K562 (cell line): ENCODE measurements at regions not wholly inside any gene's neighbourhood (a gene's known extent, or its start where the extent isn't known, plus 50 kb on each side); places are given as distances from the start of the nearest gene placed in this dataset.

ENCODE experiments used
- ATAC-seq: fragments of 200-7000 bp; cut with Tn5 transposase; 3 replicates; pipeline ENCODE4 v1.9.1; 2020; ENCODE audit warnings: moderate library complexity
- BruUV-seq: library from RNA; stranded (reverse); fragments of 400-500 nt; replicated peaks from 2 replicates; lab custom pipeline; 2021; lab: Mats Ljungman, UMichigan
- CTCF ChIA-PET: fragments of 300-600 bp; formaldehyde crosslinking; extraction: SDS; loops from one replicate; lab custom pipeline; 2021; ENCODE audit warnings: low intra/inter-chr PET ratio; lab: Yijun Ruan, JAX
- POLR2A ChIA-PET: fragments of 300-600, 350-650 bp; sonication (Branson Sonifier 250); formaldehyde crosslinking; extraction: SDS; loops from one replicate; lab custom pipeline; 2021; ENCODE audit warnings: antibody characterized with exemption, inconsistent platforms; lab: Yijun Ruan, JAX
- DNase-seq, 4 experiments: peaks; one replicate each; pipeline versions ENCODE4 v3.0.0 to v3.0.0-alpha.2; 2011 to 2018; ENCODE audit warnings: low spot score in 3 of 4, mixed read lengths in 3 of 4; ENCODE audit errors: extremely low read depth in 1 of 4
- FAIRE-seq: peaks from 2 replicates; lab custom pipeline; 2011; peaks lifted over from hg19 to GRCh38; lab: Jason Lieb, UNC
- H2AFZ ChIP-seq: 2 replicates; pipeline ENCODE4 v1.6.0; 2011; ENCODE audit warnings: low read depth, low read length, control low read depth, inconsistent platforms
- H3K27ac ChIP-seq: fragments of 200-600 bp; 3 replicates; pipeline ENCODE4 v1.8.0; 2011; ENCODE audit warnings: low read depth, mild to moderate bottlenecking, control low read depth, inconsistent platforms, low read length, moderate library complexity, mixed read lengths; ENCODE audit errors: extremely low read depth
- H3K27me3 ChIP-seq, 2 experiments: fragments of 300-600 bp in 1 of 2; 2 replicates in 1 of 2; 3 replicates in 1 of 2; pipeline versions ENCODE4 v1.6.0 to v1.8.0; 2011; ENCODE audit warnings: inconsistent platforms in 2 of 2, low read length in 2 of 2, mild to moderate bottlenecking in 1 of 2, mixed read lengths in 1 of 2, moderate library complexity in 1 of 2; ENCODE audit not compliant: control insufficient read depth in 2 of 2, insufficient read depth in 2 of 2
- H3K36me3 ChIP-seq: fragments of 300-600 bp; 3 replicates; pipeline ENCODE4 v1.8.0; 2011; ENCODE audit warnings: mild to moderate bottlenecking, low read length, inconsistent platforms; ENCODE audit not compliant: control insufficient read depth, insufficient read depth
- H3K4me1 ChIP-seq, 2 experiments: fragments of 200-600 bp in 1 of 2; replicated peaks in 1 of 2; 2 replicates in 1 of 2; 3 replicates in 1 of 2; pipeline versions ENCODE4 v1.5.1 to v1.8.0; 2011; ENCODE audit warnings: inconsistent platforms in 2 of 2, low read length in 2 of 2, mild to moderate bottlenecking in 1 of 2, mixed read lengths in 1 of 2, moderate library complexity in 1 of 2; ENCODE audit not compliant: control insufficient read depth in 2 of 2, insufficient read depth in 2 of 2
- H3K4me2 ChIP-seq: 2 replicates; pipeline ENCODE4 v1.6.1; 2011; ENCODE audit warnings: low read length, control low read depth, inconsistent platforms, mixed read lengths; ENCODE audit not compliant: insufficient read depth
- H3K4me3 ChIP-seq: fragments of 200-600 bp; sonication (generic), shearing (Covaris generic); 2 replicates; pipeline ENCODE4 v1.5.1; 2016; ENCODE audit warnings: control low read depth, inconsistent platforms
- H3K79me2 ChIP-seq: fragments of 200-600 bp; 3 replicates; pipeline ENCODE4 v1.8.0; 2011; ENCODE audit warnings: low read length, inconsistent platforms; ENCODE audit not compliant: control insufficient read depth, insufficient read depth
- H3K9ac ChIP-seq, 2 experiments: 2 replicates each; pipeline versions ENCODE4 v1.6.0 to v1.6.1; 2011; ENCODE audit warnings: low read depth in 2 of 2, low read length in 2 of 2, control low read depth in 1 of 2, inconsistent platforms in 1 of 2, mild to moderate bottlenecking in 1 of 2, mixed read lengths in 1 of 2; ENCODE audit not compliant: insufficient read depth in 1 of 2
- H3K9me1 ChIP-seq: one replicate; pipeline ENCODE4 v1.6.0; 2011; ENCODE audit warnings: inconsistent platforms, mild to moderate bottlenecking, low read length, moderate library complexity; ENCODE audit not compliant: control insufficient read depth, insufficient read depth
- H3K9me3 ChIP-seq: replicated peaks from 2 replicates; pipeline ENCODE4 v1.5.1; 2011; ENCODE audit warnings: low read depth, low read length, inconsistent platforms; ENCODE audit not compliant: control insufficient read depth, insufficient read depth
- H4K20me1 ChIP-seq: replicated peaks from 2 replicates; pipeline ENCODE4 v1.6.1; 2011; ENCODE audit warnings: low read length, inconsistent platforms, mixed read lengths; ENCODE audit not compliant: control insufficient read depth, insufficient read depth
- ARID1B ChIP-seq: fragments of 450-650 bp; IDR thresholded peaks from 2 replicates; pipeline ENCODE4 v1.6.1; 2016; ENCODE audit warnings: antibody characterized with exemption, mild to moderate bottlenecking, inconsistent platforms
- BCL6 ChIP-seq: fragments of 250-450 bp; sonication (Bioruptor Pico); IDR thresholded peaks from 2 replicates; pipeline ENCODE4 v1.4.0; 2020
- DNMT1 ChIP-seq: fragments of 450-650 bp; IDR thresholded peaks from 2 replicates; pipeline ENCODE4 v1.6.1; 2016; ENCODE audit warnings: antibody characterized with exemption, mild to moderate bottlenecking
- ETV6 ChIP-seq, 3 experiments: fragments of 150-350 bp in 1 of 3; sonication (generic) in 1 of 3; formaldehyde crosslinking in 1 of 3; IDR thresholded peaks; 2 replicates each; pipeline versions ENCODE4 v1.6.1 to v1.8.0; 2014 to 2022; ENCODE audit warnings: borderline replicate concordance in 2 of 3, low read depth in 2 of 3, antibody characterized with exemption in 1 of 3, low read length in 1 of 3, mild to moderate bottlenecking in 1 of 3, missing genetic modification reagents in 1 of 3
- HDAC8 ChIP-seq: fragments of 450-650 bp; IDR thresholded peaks from 2 replicates; pipeline ENCODE4 v1.6.1; 2016; ENCODE audit warnings: mild to moderate bottlenecking, missing genetic modification characterization, moderate library complexity, missing compliant biosample characterization
- KAT7 ChIP-seq: sonication (generic); formaldehyde crosslinking; IDR thresholded peaks from 2 replicates; pipeline ENCODE4 v1.8.0; 2022; ENCODE audit warnings: missing genetic modification reagents, mild to moderate bottlenecking, borderline replicate concordance
- NBN ChIP-seq: fragments of 450-650 bp; IDR thresholded peaks from 2 replicates; pipeline ENCODE4 v1.6.1; 2016; ENCODE audit warnings: low read depth, mild to moderate bottlenecking
- RHOXF2B ChIP-seq: fragments of 250-450 bp; sonication (Bioruptor Pico); conservative IDR thresholded peaks from 2 replicates; pipeline ENCODE4 v1.5.1; 2021
- ZNF316 ChIP-seq: fragments of 450-650 bp; IDR thresholded peaks from 2 replicates; pipeline ENCODE4 v1.6.1; 2016
- ZNF592 ChIP-seq: fragments of 450-650 bp; IDR thresholded peaks from 2 replicates; pipeline ENCODE4 v1.6.1; 2017; ENCODE audit warnings: antibody characterized with exemption, mild to moderate bottlenecking
- ZNF778 ChIP-seq: fragments of 450-650 bp; formaldehyde crosslinking; IDR thresholded peaks from 2 replicates; pipeline ENCODE4 v1.4.0; 2020; ENCODE audit warnings: mild to moderate bottlenecking, moderate library complexity
- WGBS: fragments of 100-300 bp; shearing (Covaris generic); methylation state at CpG from one replicate; pipeline ENCODE4 v1.1.6; 2016; ENCODE audit warnings: low coverage, mixed read lengths; ENCODE audit not compliant: insufficient coverage; ENCODE audit errors: missing lambda C conversion rate; 5-methylcytosine and 5-hydroxymethylcytosine counted together
- in situ Hi-C: fragments of 300-500 bp; cut with MboI; formaldehyde crosslinking; loops from 4 replicates; pipeline ENCODE4 v1.15.0; 2018; ENCODE audit warnings: inconsistent platforms, mixed read lengths
- intact Hi-C: fragments of 100-400 bp; cut with micrococcal nuclease; formaldehyde crosslinking; loops from 2 replicates; pipeline ENCODE4 v1.14.2; 2022

- ATAC-seq = no peak
- Histone ChIP-seq H3K4me1 (no peaks in the 10 kb centered on the region), H4K20me1 (no peaks in the 10 kb centered on the region), H3K27me3 (no peaks in the 10 kb centered on the region), H3K27ac (no peak overlapping the region), H3K9ac (no peak overlapping the region), H3K4me2 (no peak overlapping the region), H3K4me3 (no peak overlapping the region), H3K9me3 (no peaks in the 10 kb centered on the region), H2AFZ (no peak overlapping the region), H3K36me3 (no peaks in the 10 kb centered on the region), H3K79me2 (no peaks in the 10 kb centered on the region), H3K9me1 (no peaks in the 10 kb centered on the region)
- in situ Hi-C loops (no loop called here), intact Hi-C loops (no loop called here)
- 0% methylated on average over 4 of the region's 4 CpGs for WGBS
- CTCF ChIA-PET = no interaction called here
- POLR2A ChIA-PET = no interaction called here
- no peak for DNase-seq
- no TSS peak for BruUV-seq
- no peak for FAIRE-seq
- TF ChIP-seq ZNF778 (CRISPR knock-in tag) (no peak), KAT7 (CRISPR knock-in tag) (no peak), ZNF592 (no peak), ARID1B (no peak), NBN (no peak), RHOXF2B (CRISPR knock-in tag) (no peak), ETV6 (IDR thresholded peaks at IDR 0.05; ENCODE audit: borderline replicate concordance in 1 of 2, low read depth in 2 of 2, low read length in 1 of 2) (no peak), ETV6 (CRISPR knock-in tag; IDR thresholded peaks at IDR 0.05; ENCODE audit: borderline replicate concordance) (no peak), HDAC8 (tag) (no peak), DNMT1 (no peak), BCL6 (CRISPR knock-in tag) (no peak), ZNF316 (no peak)
Observed at GRCh38 chr10:2870654-2871053, 196.7 kb upstream of the PFKP start.
